GM23248 (cell line): ENCODE measurements at regions not wholly inside any gene's neighbourhood (a gene's known extent, or its start where the extent isn't known, plus 50 kb on each side); places are given as distances from the start of the nearest gene placed in this dataset.

Experiments used
- EZH2 ChIP-seq: fragments of 200-600 bp; sonication (generic); IDR thresholded peaks from 2 replicates; pipeline ENCODE4 v1.6.1; 2018; ENCODE audit warnings: antibody characterized with exemption, mild to moderate bottlenecking; ENCODE audit not compliant: insufficient read depth, poor library complexity, severe bottlenecking
- EZH2phosphoT487 ChIP-seq: fragments of 200-600 bp; sonication (generic); IDR thresholded peaks from 2 replicates; pipeline ENCODE4 v1.6.1; 2018; ENCODE audit warnings: antibody characterized with exemption, moderate library complexity, mild to moderate bottlenecking, low read depth; ENCODE audit not compliant: insufficient read depth

DNA sequence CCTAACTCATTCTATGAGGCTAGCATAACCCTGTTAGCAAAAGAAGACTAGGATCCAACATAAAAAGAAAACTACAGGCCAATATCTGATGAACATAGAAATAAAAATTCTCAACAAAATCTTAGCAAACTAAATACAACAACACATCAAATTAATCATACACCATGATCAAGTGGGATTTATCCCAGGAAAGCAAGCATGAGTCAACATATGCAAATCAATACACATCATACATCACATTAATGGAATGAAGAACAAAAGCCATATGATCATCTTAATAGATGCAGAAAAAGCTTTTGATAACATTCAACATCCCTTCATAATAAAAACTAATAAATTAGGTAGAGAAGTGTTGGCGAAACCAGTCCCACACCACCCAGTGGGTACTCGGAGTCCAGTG is 136.1 kb upstream of the MME start:
- TF ChIP-seq EZH2phosphoT487 (no peak), EZH2 (no peak)
